ENCODE measurements at regions not wholly inside any gene's neighbourhood (a gene's known extent, or its start where the extent isn't known, plus 50 kb on each side); places are given as distances from the start of the nearest gene placed in this dataset.

DNA sequence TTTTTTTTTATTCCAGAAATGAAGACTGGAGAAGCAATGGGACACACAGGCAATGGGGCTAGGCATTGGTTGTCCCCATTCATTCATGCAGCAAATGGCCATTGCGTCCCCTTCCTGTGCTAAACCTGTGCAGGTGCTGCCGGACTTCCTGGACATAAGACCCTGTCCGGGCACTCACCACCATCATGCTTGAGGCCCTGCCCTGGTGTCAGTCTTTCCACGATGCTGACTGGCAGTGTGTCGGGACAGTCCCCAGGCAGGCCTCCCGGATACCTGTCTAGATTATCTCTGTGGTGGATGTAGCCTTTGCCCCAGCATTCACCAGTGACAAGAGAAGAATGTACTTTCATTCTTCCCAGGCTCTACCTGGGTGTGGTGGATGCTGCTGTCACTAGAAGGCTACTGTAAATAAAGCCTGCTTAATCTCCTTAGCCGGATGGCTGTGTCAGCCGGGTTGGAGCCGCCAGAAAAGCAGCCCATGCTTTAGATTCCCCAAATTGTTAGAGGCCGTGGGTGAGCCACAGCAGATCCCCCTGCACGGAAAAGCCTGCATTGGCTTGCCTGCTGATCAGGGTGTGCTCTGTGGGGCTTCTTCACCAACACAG, 94.5 kb upstream of the PARP11 start:
- TF ChIP-seq, protein P1, sequence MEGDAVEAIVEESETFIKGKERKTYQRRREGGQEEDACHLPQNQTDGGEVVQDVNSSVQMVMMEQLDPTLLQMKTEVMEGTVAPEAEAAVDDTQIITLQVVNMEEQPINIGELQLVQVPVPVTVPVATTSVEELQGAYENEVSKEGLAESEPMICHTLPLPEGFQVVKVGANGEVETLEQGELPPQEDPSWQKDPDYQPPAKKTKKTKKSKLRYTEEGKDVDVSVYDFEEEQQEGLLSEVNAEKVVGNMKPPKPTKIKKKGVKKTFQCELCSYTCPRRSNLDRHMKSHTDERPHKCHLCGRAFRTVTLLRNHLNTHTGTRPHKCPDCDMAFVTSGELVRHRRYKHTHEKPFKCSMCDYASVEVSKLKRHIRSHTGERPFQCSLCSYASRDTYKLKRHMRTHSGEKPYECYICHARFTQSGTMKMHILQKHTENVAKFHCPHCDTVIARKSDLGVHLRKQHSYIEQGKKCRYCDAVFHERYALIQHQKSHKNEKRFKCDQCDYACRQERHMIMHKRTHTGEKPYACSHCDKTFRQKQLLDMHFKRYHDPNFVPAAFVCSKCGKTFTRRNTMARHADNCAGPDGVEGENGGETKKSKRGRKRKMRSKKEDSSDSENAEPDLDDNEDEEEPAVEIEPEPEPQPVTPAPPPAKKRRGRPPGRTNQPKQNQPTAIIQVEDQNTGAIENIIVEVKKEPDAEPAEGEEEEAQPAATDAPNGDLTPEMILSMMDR (IDR thresholded peaks at IDR 0.05): no peak
- no peak for TF ChIP-seq POLR2AphosphoS5 (IDR thresholded peaks at IDR 0.05; ENCODE audit: insufficient read depth in 1 of 2, low read depth in 1 of 2)
